OCI-LY7 (cell line): ENCODE measurements at regions not wholly inside any gene's neighbourhood (a gene's known extent, or its start where the extent isn't known, plus 50 kb on each side); places are given as distances from the start of the nearest gene placed in this dataset.

Experiments
- BruUV-seq: library from RNA; stranded (reverse); fragments of 400-500 nt; replicated peaks from 2 replicates; lab custom pipeline; 2021; lab: Mats Ljungman, UMichigan
- CTCF ChIA-PET: fragments of 300-600 bp; sonication (Branson Sonifier 250); formaldehyde crosslinking; loops from one replicate; lab custom pipeline; 2022; ENCODE audit warnings: antibody characterized with exemption; ENCODE audit not compliant: unreplicated experiment; lab: Charles Lee
- POLR2A ChIA-PET: fragments of 300-600 bp; sonication (Branson Sonifier 250); formaldehyde crosslinking; loops from one replicate; lab custom pipeline; 2022; ENCODE audit warnings: antibody characterized with exemption; lab: Charles Lee
- DNase-seq: peaks from one replicate; pipeline ENCODE4 v3.0.0-alpha.2; 2015; ENCODE audit warnings: low spot score
- H2AFZ ChIP-seq: fragments of 200-600 bp; sonication (generic), shearing (Covaris generic); 2 replicates; pipeline ENCODE4 v1.6.1; 2014; ENCODE audit warnings: mild to moderate bottlenecking, antibody characterized with exemption, low read length, moderate library complexity
- H3K27ac ChIP-seq: fragments of 200-600 bp; sonication (generic); 2 replicates; pipeline ENCODE4 v1.5.1; 2014; ENCODE audit warnings: mixed run types, low read depth, mild to moderate bottlenecking, moderate library complexity, low read length, inconsistent platforms; ENCODE audit not compliant: poor library complexity, severe bottlenecking
- H3K36me3 ChIP-seq: fragments of 200-600 bp; sonication (generic); 2 replicates; pipeline ENCODE4 v1.6.1; 2014; ENCODE audit warnings: mild to moderate bottlenecking, antibody characterized with exemption, low read length, moderate library complexity, mixed read lengths; ENCODE audit not compliant: insufficient read depth
- H3K4me1 ChIP-seq: fragments of 200-600 bp; sonication (generic); 2 replicates; pipeline ENCODE4 v1.5.1; 2014; ENCODE audit warnings: mild to moderate bottlenecking, low read length; ENCODE audit not compliant: insufficient read depth, poor library complexity, severe bottlenecking
- H3K4me2 ChIP-seq: fragments of 200-600 bp; sonication (generic); 2 replicates; pipeline ENCODE4 v1.6.1; 2014; ENCODE audit warnings: mild to moderate bottlenecking, low read length
- H3K4me3 ChIP-seq: fragments of 200-600 bp; sonication (generic); 2 replicates; pipeline ENCODE4 v1.5.1; 2014; ENCODE audit warnings: mild to moderate bottlenecking, low read depth, low read length; ENCODE audit not compliant: poor library complexity, severe bottlenecking
- H3K79me2 ChIP-seq: fragments of 200-600 bp; sonication (generic); 2 replicates; pipeline ENCODE4 v1.6.1; 2016; ENCODE audit warnings: low read depth, mild to moderate bottlenecking, low read length, moderate library complexity, mixed read lengths; ENCODE audit not compliant: insufficient read depth
- H3K9me2 ChIP-seq: fragments of 200-600 bp; sonication (generic); 2 replicates; pipeline ENCODE4 v1.6.1; 2016; ENCODE audit warnings: mild to moderate bottlenecking, low read length, mixed read lengths; ENCODE audit not compliant: insufficient read depth
- H3K9me3 ChIP-seq: fragments of 200-600 bp; sonication (generic); 2 replicates; pipeline ENCODE4 v1.6.1; 2014; ENCODE audit warnings: mild to moderate bottlenecking, mixed run types, low read length, mixed read lengths
- H4K20me1 ChIP-seq: fragments of 200-600 bp; sonication (generic); 2 replicates; pipeline ENCODE4 v1.6.1; 2014; ENCODE audit warnings: mild to moderate bottlenecking, antibody characterized with exemption, low read length, moderate library complexity, mixed read lengths; ENCODE audit not compliant: insufficient read depth
- EZH2phosphoT487 ChIP-seq: fragments of 200-600 bp; sonication (generic); IDR thresholded peaks from 2 replicates; pipeline ENCODE4 v1.6.1; 2018; ENCODE audit warnings: low read depth, borderline replicate concordance, mild to moderate bottlenecking, mixed run types, antibody characterized with exemption, low read length, moderate library complexity, mixed read lengths
- intact Hi-C: fragments of 100-400 bp; cut with micrococcal nuclease; formaldehyde crosslinking; loops from one replicate; pipeline ENCODE4 v1.10.0; 2022; ENCODE audit not compliant: unreplicated experiment
- TF ChIP-seq, protein P1 (sequence below): fragments of 200-600 bp; sonication (generic); conservative IDR thresholded peaks from 2 replicates; pipeline ENCODE4 v1.5.1; 2014; ENCODE audit warnings: mild to moderate bottlenecking, antibody characterized with exemption, low read length, moderate library complexity, mixed read lengths

DNA sequence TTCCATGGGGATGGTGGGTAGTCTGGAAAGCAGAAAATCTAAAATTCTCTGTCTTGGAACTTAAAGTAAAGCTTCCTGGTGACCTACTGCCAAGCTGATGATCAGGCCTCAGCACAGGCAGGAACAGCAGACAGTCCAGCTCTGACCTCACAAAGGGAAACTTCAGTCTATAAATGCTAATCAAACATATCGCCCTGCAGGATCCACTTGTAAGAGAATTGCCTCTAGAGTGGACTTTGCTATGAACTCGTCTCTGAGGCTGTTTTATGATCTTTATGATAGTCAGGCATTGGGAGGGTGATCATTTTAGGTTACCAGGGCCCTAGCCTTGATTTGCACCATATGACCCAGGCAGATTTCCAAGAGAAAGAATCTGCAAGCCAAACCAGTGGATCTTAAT, 67.6 kb upstream of the SELENOP start:
- POLR2A ChIA-PET = interaction anchor here (0.7 to 0.8 kb wide), 3 partner anchors 231 to 1999 kb away, joined by 3 to 4 read pairs (median 3); no protein-coding TSS in a partner anchor
- no peaks in the 10 kb centered on the region for H3K4me1 ChIP-seq
- no peaks in the 10 kb centered on the region for H3K9me2 ChIP-seq
- no peaks in the 10 kb centered on the region for H4K20me1 ChIP-seq
- DNase-seq = no peak
- intact Hi-C loops = no loop called here
- CTCF ChIA-PET = no interaction called here
- no peak overlapping the region for H3K4me2 ChIP-seq
- H2AFZ ChIP-seq = no peak overlapping the region
- no peaks in the 10 kb centered on the region for H3K36me3 ChIP-seq
- no peak overlapping the region for H3K4me3 ChIP-seq
- no peak overlapping the region for H3K27ac ChIP-seq
- H3K9me3 ChIP-seq = no peaks in the 10 kb centered on the region
- H3K79me2 ChIP-seq = no peaks in the 10 kb centered on the region
- TF ChIP-seq, protein P1, sequence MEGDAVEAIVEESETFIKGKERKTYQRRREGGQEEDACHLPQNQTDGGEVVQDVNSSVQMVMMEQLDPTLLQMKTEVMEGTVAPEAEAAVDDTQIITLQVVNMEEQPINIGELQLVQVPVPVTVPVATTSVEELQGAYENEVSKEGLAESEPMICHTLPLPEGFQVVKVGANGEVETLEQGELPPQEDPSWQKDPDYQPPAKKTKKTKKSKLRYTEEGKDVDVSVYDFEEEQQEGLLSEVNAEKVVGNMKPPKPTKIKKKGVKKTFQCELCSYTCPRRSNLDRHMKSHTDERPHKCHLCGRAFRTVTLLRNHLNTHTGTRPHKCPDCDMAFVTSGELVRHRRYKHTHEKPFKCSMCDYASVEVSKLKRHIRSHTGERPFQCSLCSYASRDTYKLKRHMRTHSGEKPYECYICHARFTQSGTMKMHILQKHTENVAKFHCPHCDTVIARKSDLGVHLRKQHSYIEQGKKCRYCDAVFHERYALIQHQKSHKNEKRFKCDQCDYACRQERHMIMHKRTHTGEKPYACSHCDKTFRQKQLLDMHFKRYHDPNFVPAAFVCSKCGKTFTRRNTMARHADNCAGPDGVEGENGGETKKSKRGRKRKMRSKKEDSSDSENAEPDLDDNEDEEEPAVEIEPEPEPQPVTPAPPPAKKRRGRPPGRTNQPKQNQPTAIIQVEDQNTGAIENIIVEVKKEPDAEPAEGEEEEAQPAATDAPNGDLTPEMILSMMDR = no peak
- no peak for TF ChIP-seq EZH2phosphoT487
- BruUV-seq = no TSS peak

DNA sequence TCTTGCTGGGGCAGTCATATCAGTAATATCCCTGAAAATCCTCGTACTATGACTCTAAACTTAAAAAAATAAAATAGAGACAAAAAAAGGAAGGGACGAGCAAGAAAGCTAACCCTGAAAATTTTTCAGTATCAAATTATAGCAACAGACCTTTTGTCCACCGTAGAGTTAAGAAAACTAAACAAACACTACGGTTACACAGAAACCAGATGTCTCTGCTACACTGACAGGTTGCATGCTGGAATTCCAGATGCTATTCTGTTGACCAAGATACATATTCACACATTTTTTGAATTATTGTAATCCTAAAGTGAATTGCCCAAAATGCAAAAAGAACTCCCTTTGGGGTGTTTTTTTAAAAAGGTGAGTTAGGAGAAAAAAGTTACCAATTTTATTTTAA, 66.9 kb upstream of the SELENOP start:
- POLR2A ChIA-PET = interaction anchor here (0.6 to 0.8 kb wide), 4 partner anchors 223 to 1998 kb away, joined by 3 to 4 read pairs (median 3); no protein-coding TSS in a partner anchor
- CTCF ChIA-PET = no interaction called here
- no peaks in the 10 kb centered on the region for H3K4me1 ChIP-seq
- intact Hi-C loops = no loop called here
- TF ChIP-seq, protein P1 = no peak
- no peak for TF ChIP-seq EZH2phosphoT487
- H3K9me2 ChIP-seq = no peaks in the 10 kb centered on the region
- no peak overlapping the region for H3K4me3 ChIP-seq
- H3K4me2 ChIP-seq = no peak overlapping the region
- BruUV-seq = no TSS peak
- no peak overlapping the region for H2AFZ ChIP-seq
- no peak overlapping the region for H3K27ac ChIP-seq
- no peaks in the 10 kb centered on the region for H3K36me3 ChIP-seq
- no peaks in the 10 kb centered on the region for H4K20me1 ChIP-seq
- H3K79me2 ChIP-seq = no peaks in the 10 kb centered on the region
- no peak for DNase-seq
- H3K9me3 ChIP-seq = no peaks in the 10 kb centered on the region

DNA sequence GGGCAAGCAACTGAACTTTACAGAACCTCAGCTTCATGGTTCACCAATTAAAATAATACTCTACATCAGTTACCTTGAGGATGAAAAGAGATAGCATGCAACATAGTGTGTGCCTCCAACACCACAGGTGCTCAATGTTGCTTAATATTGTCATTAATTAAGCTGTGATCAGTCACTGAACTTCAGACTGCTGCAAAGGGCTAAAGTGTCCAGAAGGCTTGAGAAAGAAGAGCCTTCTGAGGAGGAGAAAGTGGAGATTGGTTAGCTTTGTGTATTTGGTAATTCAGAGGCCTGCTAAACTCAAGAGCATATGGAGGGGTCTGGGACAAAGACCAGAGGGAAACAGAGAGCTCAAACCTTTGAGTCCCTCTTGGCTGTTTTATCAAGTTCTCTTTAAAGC, 66.3 kb upstream of the SELENOP start:
- DNase-seq = no peak
- H3K79me2 ChIP-seq = no peaks in the 10 kb centered on the region
- ChIA-PET CTCF (no interaction called here), POLR2A (interaction anchor here (0.6 kb wide), 1 partner anchor 224 kb away, joined by 3 read pairs; no protein-coding TSS in a partner anchor)
- no peak overlapping the region for H3K4me3 ChIP-seq
- no peak overlapping the region for H2AFZ ChIP-seq
- intact Hi-C loops = no loop called here
- no TSS peak for BruUV-seq
- no peaks in the 10 kb centered on the region for H3K9me3 ChIP-seq
- TF ChIP-seq EZH2phosphoT487 = no peak
- TF ChIP-seq, protein P1 = no peak
- no peaks in the 10 kb centered on the region for H3K4me1 ChIP-seq
- no peaks in the 10 kb centered on the region for H4K20me1 ChIP-seq
- no peak overlapping the region for H3K4me2 ChIP-seq
- no peaks in the 10 kb centered on the region for H3K36me3 ChIP-seq
- H3K27ac ChIP-seq = no peak overlapping the region
- H3K9me2 ChIP-seq = no peaks in the 10 kb centered on the region
